GM12878 (cell line): ENCODE measurements at regions not wholly inside any gene's neighbourhood (a gene's known extent, or its start where the extent isn't known, plus 50 kb on each side); places are given as distances from the start of the nearest gene placed in this dataset.

Experiments used
- ATAC-seq: fragments of 200-7000 bp; cut with Tn5 transposase; 3 replicates; pipeline ENCODE4 v1.9.1; 2020; ENCODE audit warnings: mild to moderate bottlenecking, moderate library complexity
- BruUV-seq: library from RNA; stranded (reverse); fragments of 400-500 nt; replicated peaks from 2 replicates; lab custom pipeline; 2021; lab: Mats Ljungman, UMichigan
- CTCF ChIA-PET: fragments of 300-600 bp; sonication (Branson Sonifier 250); formaldehyde crosslinking; extraction: SDS; loops from one replicate; lab custom pipeline; 2021; ENCODE audit warnings: inconsistent platforms; lab: Yijun Ruan, JAX
- POLR2A ChIA-PET: fragments of 350-600 bp; formaldehyde crosslinking; extraction: SDS; loops from one replicate; lab custom pipeline; 2021; ENCODE audit warnings: inconsistent platforms; lab: Charles Lee
- RAD21 ChIA-PET: fragments of 300-600 bp; sonication (Branson Sonifier 250); formaldehyde crosslinking; loops from one replicate; lab custom pipeline; 2023; ENCODE audit warnings: antibody characterized with exemption; ENCODE audit not compliant: unreplicated experiment; lab: Charles Lee
- SMC1A ChIA-PET: fragments of 300-600 bp; sonication (Branson Sonifier 250); formaldehyde crosslinking; loops from one replicate; lab custom pipeline; 2023; ENCODE audit not compliant: unreplicated experiment, uncharacterized antibody; lab: Charles Lee
- DNase-seq: peaks from one replicate; pipeline ENCODE4 v3.0.0-alpha.2; 2011; ENCODE audit warnings: low read depth, low spot score
- FAIRE-seq: peaks from 3 replicates; lab custom pipeline; 2011; peaks lifted over from hg19 to GRCh38; lab: Jason Lieb, UNC
- H2AFZ ChIP-seq: 2 replicates; pipeline ENCODE4 v1.6.0; 2011; ENCODE audit warnings: low read depth, low read length, control low read depth; ENCODE audit not compliant: control insufficient read depth
- H3K27ac ChIP-seq: 2 replicates; pipeline ENCODE4 v1.5.1; 2011; ENCODE audit warnings: control low read depth; ENCODE audit not compliant: control insufficient read depth, insufficient read depth
- H3K27me3 ChIP-seq, 2 experiments: replicated peaks in 1 of 2; 2 replicates each; pipeline versions ENCODE4 v1.6.0 to v1.6.1; 2011; ENCODE audit warnings: low read length in 1 of 2; ENCODE audit not compliant: control insufficient read depth in 2 of 2, insufficient read depth in 2 of 2
- H3K36me3 ChIP-seq, 2 experiments: 2 replicates each; pipeline ENCODE4 v1.5.1; 2011; ENCODE audit warnings: low read length in 1 of 2; ENCODE audit not compliant: control insufficient read depth in 2 of 2, insufficient read depth in 2 of 2
- H3K4me1 ChIP-seq: 2 replicates; pipeline ENCODE4 v1.6.1; 2011; ENCODE audit warnings: mild to moderate bottlenecking, low read length, moderate library complexity, mixed read lengths; ENCODE audit not compliant: control insufficient read depth, insufficient read depth
- H3K4me2 ChIP-seq: 2 replicates; pipeline ENCODE4 v1.6.0; 2011; ENCODE audit warnings: control low read depth; ENCODE audit not compliant: control insufficient read depth, insufficient read depth
- H3K4me3 ChIP-seq: fragments of 200-600 bp; sonication (generic); 2 replicates; pipeline ENCODE4 v1.5.1; 2016
- H3K79me2 ChIP-seq: 2 replicates; pipeline ENCODE4 v1.6.0; 2011; ENCODE audit warnings: low read length; ENCODE audit not compliant: control insufficient read depth, insufficient read depth
- H3K9ac ChIP-seq: 2 replicates; pipeline ENCODE4 v1.8.0; 2011; ENCODE audit warnings: low read length, control low read depth, mixed read lengths; ENCODE audit not compliant: control insufficient read depth, insufficient read depth
- H3K9me3 ChIP-seq: replicated peaks from 3 replicates; pipeline ENCODE4 v1.5.1; 2011; ENCODE audit warnings: mild to moderate bottlenecking, low read length; ENCODE audit not compliant: control insufficient read depth, insufficient read depth
- H4K20me1 ChIP-seq: 2 replicates; pipeline ENCODE4 v1.6.0; 2011; ENCODE audit not compliant: control insufficient read depth, insufficient read depth
- ASH2L ChIP-seq: fragments of 300-600, 200-600 bp; sonication (generic); IDR thresholded peaks from 2 replicates; pipeline ENCODE4 v1.6.1; 2017; ENCODE audit warnings: low read depth, mild to moderate bottlenecking, borderline replicate concordance
- CHD2 ChIP-seq: IDR thresholded peaks from 2 replicates; pipeline ENCODE4 v1.6.1; 2011; ENCODE audit warnings: low read depth, low read length, improper control_type of control experiment, borderline replicate concordance
- CREM ChIP-seq: IDR thresholded peaks from 2 replicates; pipeline ENCODE4 v1.6.1; 2014; ENCODE audit warnings: antibody characterized with exemption, low read depth
- LARP7 ChIP-seq: fragments of 450-650 bp; IDR thresholded peaks from 2 replicates; pipeline ENCODE4 v1.6.1; 2017; ENCODE audit warnings: mild to moderate bottlenecking
- MXI1 ChIP-seq: fragments of 150-350 bp; IDR thresholded peaks from 2 replicates; pipeline ENCODE4 v1.6.1; 2011; ENCODE audit warnings: low read depth, mild to moderate bottlenecking, inconsistent platforms, low read length, improper control_type of control experiment
- POLR2AphosphoS5 ChIP-seq: IDR thresholded peaks from 2 replicates; pipeline ENCODE4 v1.6.1; 2011; ENCODE audit warnings: mild to moderate bottlenecking, low read length, inconsistent platforms
- RFX5 ChIP-seq: IDR thresholded peaks from 2 replicates; pipeline ENCODE4 v1.6.1; 2011; ENCODE audit warnings: low read depth, low read length, improper control_type of control experiment
- SUPT20H ChIP-seq: IDR thresholded peaks from 2 replicates; pipeline ENCODE4 v1.6.1; 2011; ENCODE audit warnings: low read depth, mild to moderate bottlenecking, low read length, moderate library complexity, borderline replicate concordance; ENCODE audit not compliant: control insufficient read depth
- ZNF217 ChIP-seq: fragments of 450-650 bp; IDR thresholded peaks from 2 replicates; pipeline ENCODE4 v1.6.1; 2017; ENCODE audit warnings: antibody characterized with exemption, mild to moderate bottlenecking
- WGBS: methylation state at CpG from one replicate; pipeline ENCODE4 v1.1.6; 2016; ENCODE audit warnings: low lambda C conversion rate; ENCODE audit not compliant: insufficient replicate concordance, insufficient coverage; ENCODE audit errors: missing lambda C conversion rate; 5-methylcytosine and 5-hydroxymethylcytosine counted together
- in situ Hi-C: fragments of 300-500 bp; cut with MboI; formaldehyde crosslinking; loops from 9 replicates; pipeline ENCODE4 v1.14.3; 2018; ENCODE audit warnings: mixed read lengths
- intact Hi-C: fragments of 100-400 bp; cut with micrococcal nuclease; formaldehyde crosslinking; loops from one replicate; pipeline ENCODE4 v1.14.2; 2022; ENCODE audit not compliant: unreplicated experiment
- TF ChIP-seq, protein P1 (sequence below): fragments of 450-650 bp; IDR thresholded peaks from 2 replicates; pipeline ENCODE4 v1.6.1; 2014; ENCODE audit warnings: mild to moderate bottlenecking
- TF ChIP-seq, protein P2 (sequence below): fragments of 150-350 bp; IDR thresholded peaks from 2 replicates; pipeline ENCODE4 v1.6.1; 2014; ENCODE audit warnings: mild to moderate bottlenecking, low read depth, low read length

GRCh38 chr1:77631302-77631701 is 51.2 kb downstream of the ZZZ3 start:
- FAIRE-seq (no peak), ATAC-seq (no peak), DNase-seq (no peak)
- no peak overlapping the region for H3K4me2 ChIP-seq
- no peaks in the 10 kb centered on the region for H3K79me2 ChIP-seq
- H3K27ac ChIP-seq, result no peak overlapping the region
- H3K36me3 ChIP-seq, result peaks cover 2 to 16% of the 10 kb centered on the region in 2 experiments
- H4K20me1 ChIP-seq, result no peaks in the 10 kb centered on the region
- in situ Hi-C loops, result no loop called here
- ChIA-PET CTCF (no interaction called here), SMC1A (no interaction called here), POLR2A (no interaction called here), RAD21 (no interaction called here)
- no peak overlapping the region for H3K4me3 ChIP-seq
- no peaks in the 10 kb centered on the region for H3K4me1 ChIP-seq
- no peaks in the 10 kb centered on the region for H3K27me3 ChIP-seq
- no peak overlapping the region for H3K9ac ChIP-seq
- TF ChIP-seq POLR2AphosphoS5, result no peak
- TF ChIP-seq RFX5, result no peak
- no peak for TF ChIP-seq LARP7
- TF ChIP-seq, protein P1, sequence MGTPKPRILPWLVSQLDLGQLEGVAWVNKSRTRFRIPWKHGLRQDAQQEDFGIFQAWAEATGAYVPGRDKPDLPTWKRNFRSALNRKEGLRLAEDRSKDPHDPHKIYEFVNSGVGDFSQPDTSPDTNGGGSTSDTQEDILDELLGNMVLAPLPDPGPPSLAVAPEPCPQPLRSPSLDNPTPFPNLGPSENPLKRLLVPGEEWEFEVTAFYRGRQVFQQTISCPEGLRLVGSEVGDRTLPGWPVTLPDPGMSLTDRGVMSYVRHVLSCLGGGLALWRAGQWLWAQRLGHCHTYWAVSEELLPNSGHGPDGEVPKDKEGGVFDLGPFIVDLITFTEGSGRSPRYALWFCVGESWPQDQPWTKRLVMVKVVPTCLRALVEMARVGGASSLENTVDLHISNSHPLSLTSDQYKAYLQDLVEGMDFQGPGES, result no peak
- no peak for TF ChIP-seq SUPT20H
- no peak for TF ChIP-seq MXI1
- no peak for TF ChIP-seq ASH2L
- no peak for TF ChIP-seq CHD2
- no peak for TF ChIP-seq ZNF217
- TF ChIP-seq, protein P2, sequence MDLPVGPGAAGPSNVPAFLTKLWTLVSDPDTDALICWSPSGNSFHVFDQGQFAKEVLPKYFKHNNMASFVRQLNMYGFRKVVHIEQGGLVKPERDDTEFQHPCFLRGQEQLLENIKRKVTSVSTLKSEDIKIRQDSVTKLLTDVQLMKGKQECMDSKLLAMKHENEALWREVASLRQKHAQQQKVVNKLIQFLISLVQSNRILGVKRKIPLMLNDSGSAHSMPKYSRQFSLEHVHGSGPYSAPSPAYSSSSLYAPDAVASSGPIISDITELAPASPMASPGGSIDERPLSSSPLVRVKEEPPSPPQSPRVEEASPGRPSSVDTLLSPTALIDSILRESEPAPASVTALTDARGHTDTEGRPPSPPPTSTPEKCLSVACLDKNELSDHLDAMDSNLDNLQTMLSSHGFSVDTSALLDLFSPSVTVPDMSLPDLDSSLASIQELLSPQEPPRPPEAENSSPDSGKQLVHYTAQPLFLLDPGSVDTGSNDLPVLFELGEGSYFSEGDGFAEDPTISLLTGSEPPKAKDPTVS, result no peak
- no peak for TF ChIP-seq CREM
- intact Hi-C loops, result no loop called here
- H3K9me3 ChIP-seq, result no peaks in the 10 kb centered on the region
- WGBS, result 97% methylated on average over 1 of the region's 1 CpG
- no TSS peak for BruUV-seq
- no peak overlapping the region for H2AFZ ChIP-seq
